GM21423 (cell line): ENCODE measurements at regions not wholly inside any gene's neighbourhood (a gene's known extent, or its start where the extent isn't known, plus 50 kb on each side); places are given as distances from the start of the nearest gene placed in this dataset.
A peak's percentile ranks its signal among the peaks of the same experiment; 100 is the strongest.
"Not testable (repeated sequence)": the region's sequence is repeated elsewhere in the genome, so short reads cannot be mapped to it uniquely, and the experiment has no call there.

ENCODE experiments used
- ATAC-seq: cut with Tn5 transposase; IDR thresholded peaks from one replicate; pipeline ENCODE4 v1.9.1; 2021; ENCODE audit warnings: mild to moderate bottlenecking, moderate library complexity; ENCODE audit not compliant: unreplicated experiment

GRCh38 chr10:26952094-26952493, 91.3 kb upstream of the ABI1 start:
- ATAC-seq = no peak

- no peak for ATAC-seq
These were observed 90.9 kb upstream of the ABI1 start for GRCh38 chr10:26951650-26952049.

GRCh38 chr10:26950934-26951333, 90.2 kb upstream of the ABI1 start:
- no peak for ATAC-seq

GRCh38 chr10:26946102-26946811, 85.5 kb upstream of the ABI1 start:
- no peak for ATAC-seq

- ATAC-seq = no peak
These were observed 83.6 kb upstream of the ABI1 start for GRCh38 chr10:26944261-26944882.

- no peak for ATAC-seq
These were observed 79.2 kb upstream of the ABI1 start for GRCh38 chr10:26939962-26940354.

- no peak for ATAC-seq
These were observed 78.7 kb upstream of the ABI1 start for GRCh38 chr10:26939290-26939961.

- no peak for ATAC-seq
These were observed 77.8 kb upstream of the ABI1 start for GRCh38 chr10:26938578-26938977.

GRCh38 chr10:26937371-26937770, 76.6 kb upstream of the ABI1 start:
- ATAC-seq = no peak

GRCh38 chr10:26934190-26934589, 73.4 kb upstream of the ABI1 start:
- ATAC-seq = not testable (repeated sequence)

GRCh38 chr10:26932576-26932975, 71.8 kb upstream of the ABI1 start:
- no peak for ATAC-seq

- peak; percentile 97 for ATAC-seq
These were observed 70.5 kb upstream of the ABI1 start for GRCh38 chr10:26931223-26931622.

GRCh38 chr10:26922824-26923223, 62.1 kb upstream of the ABI1 start:
- not testable (repeated sequence) for ATAC-seq

GRCh38 chr10:26919156-26919860, 58.5 kb upstream of the ABI1 start:
- not testable (repeated sequence) for ATAC-seq

- ATAC-seq = no peak
These were observed 54.1 kb upstream of the ABI1 start for GRCh38 chr10:26914898-26915297.

- peak; percentile 79 for ATAC-seq
These were observed 51.2 kb upstream of the ABI1 start for GRCh38 chr10:26911811-26912461.
